Tibial nerve (tissue), 4 donors: ENCODE measurements at regions not wholly inside any gene's neighbourhood (a gene's known extent, or its start where the extent isn't known, plus 50 kb on each side); places are given as distances from the start of the nearest gene placed in this dataset.
"Not testable (repeated sequence)": the region's sequence is repeated elsewhere in the genome, so short reads cannot be mapped to it uniquely, and the experiment has no call there.

ENCODE experiments used
- DNase-seq, 2 donors: peaks; one replicate each; pipeline ENCODE4 v3.0.0-alpha.2; 2019; ENCODE audit warnings: low spot score in 2 of 2
- H3K27ac ChIP-seq, 4 donors: fragments of 200-600 bp; sonication (generic) in 3 of 4; one replicate each; pipeline ENCODE4 v1.5.1; 2017 to 2019; ENCODE audit warnings: mild to moderate bottlenecking in 1 of 4
- H3K27me3 ChIP-seq, 2 donors: fragments of 200-600 bp; sonication (generic) in 1 of 2; one replicate each; pipeline versions ENCODE4 v1.5.1 to v1.6.0; 2017 to 2019
- H3K36me3 ChIP-seq, 3 donors: fragments of 200-600 bp; sonication (generic); one replicate each; pipeline ENCODE4 v1.5.1; 2018 to 2019
- H3K4me1 ChIP-seq, 4 donors: fragments of 200-600 bp; sonication (generic) in 3 of 4; one replicate each; pipeline ENCODE4 v1.5.1; 2017 to 2019
- H3K4me3 ChIP-seq, 4 donors: fragments of 200-600 bp; sonication (generic) in 3 of 4; one replicate each; pipeline ENCODE4 v1.5.1; 2017 to 2019; ENCODE audit warnings: mild to moderate bottlenecking in 1 of 4, moderate library complexity in 1 of 4
- H3K9me3 ChIP-seq, 4 donors: fragments of 200-600 bp; sonication (generic) in 3 of 4; one replicate each; pipeline ENCODE4 v1.5.1; 2017 to 2019
- EP300 ChIP-seq, 2 donors: sonication (generic); formaldehyde crosslinking; IDR thresholded peaks; one replicate each; pipeline ENCODE4 v1.6.1; 2017; ENCODE audit warnings: antibody characterized with exemption in 2 of 2, mild to moderate bottlenecking in 1 of 2
- POLR2A ChIP-seq, 2 donors: fragments of 450-650 bp; IDR thresholded peaks; one replicate each; pipeline ENCODE4 v1.6.1; 2017; ENCODE audit warnings: antibody characterized with exemption in 2 of 2, mild to moderate bottlenecking in 2 of 2, moderate library complexity in 2 of 2
- WGBS, 2 donors: methylation state at CpG; one replicate each; pipeline ENCODE4 v1.1.5; 2018; 5-methylcytosine and 5-hydroxymethylcytosine counted together
- TF ChIP-seq, protein P1 (sequence below), 5 experiments: fragments of 200-600 bp in 3 of 5; fragments of 450-650 bp in 2 of 5; sonication (generic) in 3 of 5; IDR thresholded peaks; one replicate each; pipeline ENCODE4 v1.5.1; 2016 to 2019; ENCODE audit warnings: antibody characterized with exemption in 5 of 5, mild to moderate bottlenecking in 3 of 5, moderate library complexity in 2 of 5

DNA sequence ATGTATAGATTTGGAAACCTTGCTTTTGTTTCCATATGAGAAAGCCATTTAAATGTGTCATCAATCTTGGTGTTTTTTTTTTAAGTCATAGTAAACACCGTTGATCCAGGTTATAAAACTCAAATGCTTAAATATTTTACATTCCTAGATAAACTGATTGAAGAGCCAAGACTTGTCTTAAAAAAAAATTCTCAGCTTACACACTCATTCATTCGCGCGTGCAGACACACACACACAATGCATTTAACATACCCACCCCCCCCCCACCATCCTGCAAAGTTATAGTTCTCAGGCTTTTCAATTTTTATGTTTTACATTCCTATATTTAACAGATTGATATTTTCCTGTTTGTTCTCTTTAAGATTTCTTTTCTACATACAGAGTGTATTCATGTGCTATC lies 536.4 kb downstream of the PRKD1 start:
- no peaks in the 10 kb centered on the region for H3K4me1 ChIP-seq
- H3K9me3 ChIP-seq = no peaks in the 10 kb centered on the region
- no peak for DNase-seq
- 64 to 74% methylated on average over 4 of the region's 4 CpGs for WGBS, 2 donors
- no peaks in the 10 kb centered on the region for H3K27me3 ChIP-seq
- no peaks in the 10 kb centered on the region for H3K36me3 ChIP-seq
- H3K27ac ChIP-seq = no peak overlapping the region
- TF ChIP-seq, protein P1, sequence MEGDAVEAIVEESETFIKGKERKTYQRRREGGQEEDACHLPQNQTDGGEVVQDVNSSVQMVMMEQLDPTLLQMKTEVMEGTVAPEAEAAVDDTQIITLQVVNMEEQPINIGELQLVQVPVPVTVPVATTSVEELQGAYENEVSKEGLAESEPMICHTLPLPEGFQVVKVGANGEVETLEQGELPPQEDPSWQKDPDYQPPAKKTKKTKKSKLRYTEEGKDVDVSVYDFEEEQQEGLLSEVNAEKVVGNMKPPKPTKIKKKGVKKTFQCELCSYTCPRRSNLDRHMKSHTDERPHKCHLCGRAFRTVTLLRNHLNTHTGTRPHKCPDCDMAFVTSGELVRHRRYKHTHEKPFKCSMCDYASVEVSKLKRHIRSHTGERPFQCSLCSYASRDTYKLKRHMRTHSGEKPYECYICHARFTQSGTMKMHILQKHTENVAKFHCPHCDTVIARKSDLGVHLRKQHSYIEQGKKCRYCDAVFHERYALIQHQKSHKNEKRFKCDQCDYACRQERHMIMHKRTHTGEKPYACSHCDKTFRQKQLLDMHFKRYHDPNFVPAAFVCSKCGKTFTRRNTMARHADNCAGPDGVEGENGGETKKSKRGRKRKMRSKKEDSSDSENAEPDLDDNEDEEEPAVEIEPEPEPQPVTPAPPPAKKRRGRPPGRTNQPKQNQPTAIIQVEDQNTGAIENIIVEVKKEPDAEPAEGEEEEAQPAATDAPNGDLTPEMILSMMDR (IDR thresholded peaks at IDR 0.05) = no peak
- TF ChIP-seq POLR2A (IDR thresholded peaks at IDR 0.05) (no peak), EP300 (IDR thresholded peaks at IDR 0.05) (no peak)
- H3K4me3 ChIP-seq = no peak overlapping the region

- no peak overlapping the region for H3K27ac ChIP-seq
- TF ChIP-seq, protein P1 (IDR thresholded peaks at IDR 0.05) = no peak
- TF ChIP-seq EP300 (IDR thresholded peaks at IDR 0.05) (no peak), POLR2A (IDR thresholded peaks at IDR 0.05) (no peak)
Measured at GRCh38 chr14:29391801-29392200, 535.8 kb downstream of the PRKD1 start.

DNA sequence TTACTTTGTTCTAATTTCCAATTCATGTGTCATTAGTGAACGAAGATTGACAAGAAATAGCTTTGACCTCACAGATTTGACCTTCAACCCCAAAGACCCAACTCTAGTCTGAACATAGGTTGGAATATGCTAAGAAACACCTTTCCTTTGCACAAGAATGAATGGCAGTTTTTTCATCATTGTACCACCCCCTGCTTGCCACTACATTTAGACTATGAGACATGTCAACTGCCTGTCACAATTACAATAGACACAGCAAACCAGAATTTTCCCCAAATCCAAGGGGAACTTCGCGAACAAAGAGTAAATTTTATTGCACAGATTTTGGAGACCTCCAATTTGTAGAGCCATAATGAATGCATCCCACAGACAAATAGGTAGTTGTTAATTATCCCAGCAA lies 535.4 kb downstream of the PRKD1 start:
- TF ChIP-seq, protein P1 (IDR thresholded peaks at IDR 0.05) = no peak
- no peak for TF ChIP-seq POLR2A (IDR thresholded peaks at IDR 0.05)
- no peak for TF ChIP-seq EP300 (IDR thresholded peaks at IDR 0.05)
- H3K27ac ChIP-seq = no peak overlapping the region

More at GRCh38 chr14:29391801-29392200, 535.8 kb downstream of the PRKD1 start:
- Histone ChIP-seq H3K36me3 (no peaks in the 10 kb centered on the region), H3K27me3 (no peaks in the 10 kb centered on the region), H3K4me3 (no peak overlapping the region), H3K9me3 (no peaks in the 10 kb centered on the region), H3K4me1 (no peaks in the 10 kb centered on the region)
- DNase-seq = no peak
- WGBS, 2 donors = 34 to 37% methylated on average over 2 of the region's 2 CpGs

GRCh38 chr14:29403091-29403490 lies 524.6 kb downstream of the PRKD1 start:
- 77 to 84% methylated on average over 2 of the region's 2 CpGs for WGBS, 2 donors
- Histone ChIP-seq H3K4me1 (no peaks in the 10 kb centered on the region), H3K27ac (no peak overlapping the region), H3K27me3 (no peaks in the 10 kb centered on the region), H3K4me3 (no peak overlapping the region), H3K36me3 (no peaks in the 10 kb centered on the region), H3K9me3 (peaks cover 0 to 16% (median 0%) of the 10 kb centered on the region in 4 donors)
- TF ChIP-seq EP300 (IDR thresholded peaks at IDR 0.05) (no peak), POLR2A (IDR thresholded peaks at IDR 0.05) (no peak)
- TF ChIP-seq, protein P1 (IDR thresholded peaks at IDR 0.05) = no peak
- no peak for DNase-seq

More for the DNA sequence above, 535.4 kb downstream of the PRKD1 start:
- Histone ChIP-seq H3K4me3 (no peak overlapping the region), H3K36me3 (no peaks in the 10 kb centered on the region), H3K27me3 (no peaks in the 10 kb centered on the region), H3K4me1 (no peaks in the 10 kb centered on the region), H3K9me3 (no peaks in the 10 kb centered on the region)
- WGBS, 2 donors = 81 to 89% methylated on average over 3 of the region's 3 CpGs
- no peak for DNase-seq

DNA sequence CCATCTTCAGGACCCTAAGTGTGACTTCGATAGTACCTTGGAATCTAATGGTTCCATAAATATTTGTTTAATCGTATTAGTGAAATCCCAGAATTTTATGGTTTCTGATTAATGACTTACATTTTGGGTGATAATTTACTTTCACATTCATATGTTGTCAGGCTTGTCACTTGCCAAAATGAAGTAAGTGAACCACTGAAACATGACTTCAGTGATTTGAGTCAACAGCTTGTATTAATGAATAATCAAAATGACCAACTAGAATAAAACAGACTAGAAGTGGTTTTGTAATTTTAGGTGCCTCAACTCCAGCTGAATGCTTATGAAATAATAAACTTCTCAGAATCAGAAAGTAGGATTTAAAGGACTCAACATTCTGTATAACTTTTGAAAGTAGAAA lies 517.1 kb downstream of the PRKD1 start:
- DNase-seq = no peak
- Histone ChIP-seq H3K9me3 (peaks cover 0 to 29% (median 0%) of the 10 kb centered on the region in 4 donors), H3K36me3 (no peaks in the 10 kb centered on the region), H3K27me3 (no peaks in the 10 kb centered on the region), H3K4me3 (no peak overlapping the region), H3K27ac (no peak overlapping the region), H3K4me1 (no peaks in the 10 kb centered on the region)
- 93 to 97% methylated on average over 2 of the region's 2 CpGs for WGBS, 2 donors
- TF ChIP-seq EP300 (IDR thresholded peaks at IDR 0.05) (no peak), POLR2A (IDR thresholded peaks at IDR 0.05) (no peak)
- TF ChIP-seq, protein P1 (IDR thresholded peaks at IDR 0.05) = no peak

- not testable (repeated sequence) for H3K36me3 ChIP-seq, H3K4me1 ChIP-seq, DNase-seq, H3K27ac ChIP-seq, H3K9me3 ChIP-seq, H3K27me3 ChIP-seq, H3K4me3 ChIP-seq
- 84 to 85% methylated on average over 5 of the region's 5 CpGs for WGBS, 2 donors
Measured at GRCh38 chr14:29414931-29415330, 512.7 kb downstream of the PRKD1 start.
